Neuronal stem cell (in vitro differentiated cells): ENCODE measurements at regions not wholly inside any gene's neighbourhood (a gene's known extent, or its start where the extent isn't known, plus 50 kb on each side); places are given as distances from the start of the nearest gene placed in this dataset.

Experiments used
- DNase-seq: peaks from one replicate; pipeline ENCODE4 v3.0.0-alpha.2; 2013; ENCODE audit warnings: low spot score
- H2AFZ ChIP-seq: one replicate; pipeline ENCODE4 v1.6.1; 2013; ENCODE audit warnings: mild to moderate bottlenecking, low read length, inconsistent platforms
- H2AK5ac ChIP-seq: 2 replicates; pipeline ENCODE4 v1.6.1; 2013; ENCODE audit warnings: low read depth, mild to moderate bottlenecking, inconsistent platforms, low read length, moderate library complexity, mixed read lengths
- H2BK120ac ChIP-seq: 2 replicates; pipeline ENCODE4 v1.6.1; 2013; ENCODE audit warnings: low read depth, mild to moderate bottlenecking, inconsistent platforms, low read length, moderate library complexity, mixed read lengths
- H2BK12ac ChIP-seq: one replicate; pipeline ENCODE4 v1.6.1; 2013; ENCODE audit warnings: low read length, inconsistent platforms
- H2BK15ac ChIP-seq: 2 replicates; pipeline ENCODE4 v1.6.1; 2013; ENCODE audit warnings: mild to moderate bottlenecking, low read length, inconsistent platforms, mixed read lengths
- H2BK5ac ChIP-seq: one replicate; pipeline ENCODE4 v1.6.1; 2013; ENCODE audit warnings: inconsistent platforms, mild to moderate bottlenecking, low read length, moderate library complexity
- H3K14ac ChIP-seq: one replicate; pipeline ENCODE4 v1.6.1; 2013; ENCODE audit warnings: low read length, inconsistent platforms
- H3K18ac ChIP-seq: 2 replicates; pipeline ENCODE4 v1.6.1; 2013; ENCODE audit warnings: low read length, inconsistent platforms
- H3K23ac ChIP-seq: 2 replicates; pipeline ENCODE4 v1.6.1; 2013; ENCODE audit warnings: low read depth, mild to moderate bottlenecking, mixed read lengths, low read length, inconsistent platforms; ENCODE audit not compliant: poor library complexity
- H3K27ac ChIP-seq: replicated peaks from 3 replicates; pipeline ENCODE4 v1.5.1; 2013; ENCODE audit warnings: low read length, inconsistent platforms
- H3K27me3 ChIP-seq, 3 experiments: 2 replicates each; pipeline ENCODE4 v1.6.1; 2013; ENCODE audit warnings: low read length in 3 of 3, mild to moderate bottlenecking in 2 of 3, inconsistent platforms in 1 of 3, low read depth in 1 of 3, mixed read lengths in 1 of 3, moderate library complexity in 1 of 3; ENCODE audit not compliant: control insufficient read depth in 3 of 3, insufficient read depth in 3 of 3
- H3K36me3 ChIP-seq, 2 donors: replicated peaks in 1 of 2; 2 replicates each; pipeline ENCODE4 v1.6.1; 2013; ENCODE audit warnings: low read length in 2 of 2; ENCODE audit not compliant: control insufficient read depth in 2 of 2, insufficient read depth in 2 of 2
- H3K4ac ChIP-seq: 2 replicates; pipeline ENCODE4 v1.6.1; 2013; ENCODE audit warnings: inconsistent platforms, mild to moderate bottlenecking, low read length, moderate library complexity
- H3K4me1 ChIP-seq, 2 donors: 1 replicate in 1 of 2; 2 replicates in 1 of 2; pipeline ENCODE4 v1.6.1; 2013; ENCODE audit warnings: low read length in 2 of 2, low read depth in 1 of 2; ENCODE audit not compliant: control insufficient read depth in 2 of 2, insufficient read depth in 1 of 2
- H3K4me2 ChIP-seq: one replicate; pipeline ENCODE4 v1.6.1; 2013; ENCODE audit warnings: mild to moderate bottlenecking, low read length, inconsistent platforms; ENCODE audit not compliant: insufficient read depth, poor library complexity, severe bottlenecking
- H3K4me3 ChIP-seq, 2 donors: 2 replicates each; pipeline ENCODE4 v1.5.1; 2013; ENCODE audit warnings: low read length in 2 of 2, mild to moderate bottlenecking in 2 of 2, inconsistent platforms in 1 of 2, moderate library complexity in 1 of 2
- H3K79me1 ChIP-seq: one replicate; pipeline ENCODE4 v1.6.1; 2013; ENCODE audit warnings: low read depth, mild to moderate bottlenecking, inconsistent platforms, low read length, moderate library complexity
- H3K9ac ChIP-seq: one replicate; pipeline ENCODE4 v1.6.1; 2013; ENCODE audit warnings: mild to moderate bottlenecking, low read depth, low read length, inconsistent platforms; ENCODE audit not compliant: poor library complexity
- H3K9me3 ChIP-seq, 2 donors: replicated peaks in 1 of 2; 2 replicates each; pipeline versions ENCODE3 to v1.6.1; 2013; ENCODE audit warnings: low read length in 2 of 2, mild to moderate bottlenecking in 2 of 2, inconsistent platforms in 1 of 2, low read depth in 1 of 2, mixed read lengths in 1 of 2, moderate library complexity in 1 of 2; ENCODE audit not compliant: control insufficient read depth in 2 of 2, insufficient read depth in 1 of 2
- H4K8ac ChIP-seq: one replicate; pipeline ENCODE4 v1.6.1; 2013; ENCODE audit warnings: low read depth, mild to moderate bottlenecking, inconsistent platforms, low read length, moderate library complexity
- H4K91ac ChIP-seq: one replicate; pipeline ENCODE4 v1.6.1; 2013; ENCODE audit warnings: low read length, low read depth, mild to moderate bottlenecking, inconsistent platforms; ENCODE audit not compliant: poor library complexity
- WGBS, 2 donors: extraction: QIAGEN DNeasy Blood & Tissue Kit; methylation state at CpG; one replicate each; pipeline ENCODE4 v1.1.7; 2013; ENCODE audit warnings: missing lambda C conversion rate in 2 of 2, mixed read lengths in 1 of 2; ENCODE audit not compliant: insufficient read length in 2 of 2, insufficient replicate concordance in 1 of 2; ENCODE audit errors: extremely low coverage in 2 of 2; 5-methylcytosine and 5-hydroxymethylcytosine counted together

DNA sequence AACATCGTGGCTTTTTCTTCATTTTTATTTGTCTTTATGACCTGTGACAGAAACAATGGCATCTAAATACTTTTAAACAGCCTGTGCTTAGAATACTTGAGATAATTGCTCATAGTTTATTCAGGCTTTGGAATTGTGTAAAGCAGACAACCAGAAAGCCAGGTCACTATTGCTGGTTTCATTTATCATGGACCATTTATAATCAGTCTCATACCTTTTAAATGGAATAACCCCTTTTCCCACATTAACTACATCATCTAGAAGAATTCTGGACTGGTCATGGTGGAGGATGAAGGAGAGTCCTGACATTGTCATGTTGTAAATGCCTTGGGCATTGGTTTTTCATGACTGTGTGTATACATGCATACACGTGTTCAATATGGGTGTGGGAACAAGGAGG lies 661.5 kb downstream of the EPM2A start:
- no peaks in the 10 kb centered on the region for H3K79me1 ChIP-seq
- no peak overlapping the region for H3K4ac ChIP-seq
- no peak overlapping the region for H3K23ac ChIP-seq
- no peak overlapping the region for H2BK12ac ChIP-seq
- H2BK15ac ChIP-seq = no peak overlapping the region
- no peaks in the 10 kb centered on the region for H3K36me3 ChIP-seq
- no peaks in the 10 kb centered on the region for H3K27me3 ChIP-seq
- no peaks in the 10 kb centered on the region for H3K4me1 ChIP-seq
- H3K9ac ChIP-seq = no peak overlapping the region
- H3K4me2 ChIP-seq = no peak overlapping the region
- WGBS, 2 donors = no CpG with 5 or more reads among the region's 2 CpGs
- peaks cover 0 to 2% of the 10 kb centered on the region in 2 donors for H3K9me3 ChIP-seq
- no peak overlapping the region for H2AFZ ChIP-seq
- H2BK120ac ChIP-seq = no peak overlapping the region
- no peak overlapping the region for H3K14ac ChIP-seq
- H4K8ac ChIP-seq = no peak overlapping the region
- no peak overlapping the region for H4K91ac ChIP-seq
- H3K27ac ChIP-seq = no peak overlapping the region
- no peak overlapping the region for H3K4me3 ChIP-seq
- H2AK5ac ChIP-seq = no peak overlapping the region
- no peak for DNase-seq
- H3K18ac ChIP-seq = no peak overlapping the region
- no peak overlapping the region for H2BK5ac ChIP-seq

DNA sequence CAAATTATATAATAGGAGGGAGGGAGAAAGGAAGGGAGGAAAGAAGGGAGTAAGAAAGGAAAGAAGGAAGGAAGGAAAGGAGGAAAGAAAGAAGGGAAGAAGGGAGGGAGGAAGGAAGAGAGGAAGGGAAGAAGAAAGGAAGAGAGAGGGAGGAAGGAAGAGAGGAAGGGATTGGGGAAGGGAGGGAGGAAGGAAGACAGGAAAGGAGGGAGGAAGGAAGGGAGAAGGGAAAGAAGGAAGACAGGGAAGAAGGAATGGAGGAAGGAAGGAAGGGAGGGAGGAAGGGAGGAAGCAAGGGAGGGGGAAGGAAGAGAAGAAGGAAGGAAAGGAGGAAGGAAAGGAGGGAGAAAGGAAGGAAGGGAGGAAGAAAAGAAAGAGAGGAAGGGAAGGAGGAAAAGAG lies 660.5 kb downstream of the EPM2A start:
- Histone ChIP-seq H3K36me3 (no peaks in the 10 kb centered on the region), H3K27me3 (no peaks in the 10 kb centered on the region), H4K91ac (no peak overlapping the region), H3K4me2 (no peak overlapping the region), H2BK12ac (peak overlapping the region; percentile 22), H3K79me1 (no peaks in the 10 kb centered on the region), H2BK120ac (no peak overlapping the region), H3K18ac (no peak overlapping the region), H3K4me3 (no peak overlapping the region), H2BK15ac (no peak overlapping the region), H3K9ac (no peak overlapping the region), H3K9me3 (peaks cover 0 to 2% of the 10 kb centered on the region in 2 donors), H3K27ac (no peak overlapping the region), H4K8ac (no peak overlapping the region), H3K14ac (no peak overlapping the region), H2AK5ac (no peak overlapping the region), H2AFZ (no peak overlapping the region), H3K4me1 (no peaks in the 10 kb centered on the region), H3K23ac (no peak overlapping the region), H3K4ac (no peak overlapping the region), H2BK5ac (no peak overlapping the region)
- DNase-seq = no peak

DNA sequence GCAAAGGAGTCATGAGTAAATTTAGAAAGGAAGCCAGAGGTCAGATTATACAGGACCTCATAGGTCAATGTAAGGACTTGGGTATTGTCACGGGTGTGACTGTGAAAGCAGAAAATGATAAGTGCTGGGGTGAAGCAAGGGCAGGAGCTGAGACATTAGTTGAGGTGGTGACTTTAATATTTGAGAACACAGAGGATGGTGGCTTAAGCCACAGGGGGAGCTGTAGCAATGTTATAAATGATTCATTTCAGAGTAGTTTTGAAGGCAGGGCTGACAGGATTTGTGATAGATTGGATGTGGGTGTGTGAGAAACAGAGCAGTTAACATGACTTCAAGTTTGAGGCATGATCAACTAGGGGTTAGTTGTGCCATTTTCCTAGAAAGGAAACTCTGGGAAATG lies 659.9 kb downstream of the EPM2A start:
- WGBS, 2 donors = no CpG with 5 or more reads among the region's 1 CpG
- Histone ChIP-seq H2BK15ac (no peak overlapping the region), H3K23ac (no peak overlapping the region), H3K4ac (no peak overlapping the region), H3K18ac (no peak overlapping the region), H3K79me1 (no peaks in the 10 kb centered on the region), H4K91ac (no peak overlapping the region), H2BK120ac (no peak overlapping the region), H4K8ac (no peak overlapping the region), H2AFZ (no peak overlapping the region), H3K36me3 (no peaks in the 10 kb centered on the region), H3K9me3 (peaks cover 0 to 2% of the 10 kb centered on the region in 2 donors), H3K9ac (no peak overlapping the region), H3K14ac (no peak overlapping the region), H3K4me2 (no peak overlapping the region), H3K27me3 (no peaks in the 10 kb centered on the region), H2BK12ac (no peak overlapping the region), H2AK5ac (no peak overlapping the region), H3K27ac (no peak overlapping the region), H3K4me1 (no peaks in the 10 kb centered on the region), H3K4me3 (no peak overlapping the region), H2BK5ac (no peak overlapping the region)
- no peak for DNase-seq

DNA sequence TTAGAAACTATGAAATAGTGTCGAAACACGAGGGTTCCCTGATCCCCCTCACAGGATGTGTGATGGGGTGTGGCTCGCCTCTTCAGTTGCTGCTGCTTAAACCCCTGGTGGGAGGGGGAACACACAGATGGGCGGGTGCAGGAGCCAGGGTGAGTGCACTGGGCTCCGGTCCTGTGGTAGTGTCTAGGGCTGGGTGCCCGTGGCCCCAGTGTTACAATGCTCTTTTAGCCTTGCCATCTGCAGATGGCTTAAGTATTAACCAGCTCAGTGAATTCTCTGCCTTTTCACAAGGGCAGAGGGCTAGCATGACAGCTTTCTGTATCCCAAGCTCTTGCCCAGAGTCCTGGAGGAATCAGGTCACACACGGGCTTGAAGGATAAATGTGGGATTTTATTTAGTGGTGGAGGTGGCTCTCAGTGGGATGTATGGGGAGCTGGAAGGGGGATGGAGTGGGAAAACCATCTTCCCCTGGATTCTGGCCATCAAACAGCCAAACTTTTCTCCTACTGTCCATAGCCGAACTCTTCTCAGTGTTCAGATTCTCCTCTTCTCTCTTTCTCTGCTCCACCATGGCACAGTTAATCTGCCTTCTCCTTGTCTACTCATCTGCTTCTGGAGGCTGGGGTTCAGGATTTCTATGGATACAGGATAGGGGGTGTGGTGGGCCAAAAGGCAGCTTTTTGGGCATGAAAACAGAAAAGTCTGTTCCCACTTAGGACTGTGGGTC lies 659.0 kb downstream of the EPM2A start:
- Histone ChIP-seq H3K9ac (no peak overlapping the region), H3K27ac (no peak overlapping the region), H3K9me3 (peaks cover 0 to 2% of the 10 kb centered on the region in 2 donors), H3K4ac (no peak overlapping the region), H3K14ac (no peak overlapping the region), H2BK5ac (no peak overlapping the region), H3K36me3 (no peaks in the 10 kb centered on the region), H3K23ac (no peak overlapping the region), H2BK12ac (no peak overlapping the region), H4K8ac (no peak overlapping the region), H3K79me1 (no peaks in the 10 kb centered on the region), H3K4me1 (no peaks in the 10 kb centered on the region), H3K4me3 (no peak overlapping the region), H3K18ac (no peak overlapping the region), H3K4me2 (no peak overlapping the region), H3K27me3 (no peaks in the 10 kb centered on the region), H2AK5ac (no peak overlapping the region), H2BK120ac (no peak overlapping the region), H4K91ac (no peak overlapping the region), H2AFZ (no peak overlapping the region), H2BK15ac (no peak overlapping the region)
- WGBS, 2 donors = no CpG with 5 or more reads among the region's 8 CpGs
- no peak for DNase-seq
